ENCODE measurements at regions not wholly inside any gene's neighbourhood (a gene's known extent, or its start where the extent isn't known, plus 50 kb on each side); places are given as distances from the start of the nearest gene placed in this dataset.

DNA sequence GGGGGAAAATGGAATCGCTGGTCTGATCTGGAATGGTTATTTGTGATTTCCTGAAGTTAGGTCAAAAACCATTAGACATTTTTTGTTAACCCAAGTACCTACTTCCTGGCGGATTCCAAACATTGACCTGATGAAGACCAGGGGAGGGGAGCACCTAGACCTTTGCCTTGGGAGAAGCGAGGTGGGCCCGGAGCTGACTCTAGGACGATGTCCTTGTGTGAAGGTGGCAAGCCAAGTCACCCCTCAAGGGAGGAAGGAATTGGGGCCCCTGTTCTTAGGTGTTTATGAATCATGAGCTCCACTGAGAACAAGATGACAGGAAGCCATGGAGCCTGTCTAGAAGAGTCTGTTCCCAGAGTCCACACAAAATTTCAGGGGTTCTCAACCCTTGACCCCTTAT, 204.9 kb upstream of the FOXF1 start:
- Histone ChIP-seq H3K9me3 (ENCODE audit: control insufficient read depth in 2 of 2, insufficient read depth in 1 of 2, low read depth in 1 of 2, low read length in 1 of 2) (no peaks in the 10 kb centered on the region), H3K36me3 (ENCODE audit: control insufficient read depth in 3 of 3, insufficient read depth in 2 of 3, low read depth in 1 of 3, low read length in 3 of 3) (no peaks in the 10 kb centered on the region), H3K27me3 (ENCODE audit: control insufficient read depth in 3 of 3, insufficient read depth in 3 of 3, low read length in 3 of 3) (peaks cover 0 to 12% (median 0%) of the 10 kb centered on the region in 3 donors), H3K4me3 (ENCODE audit: low read depth in 1 of 3, low read length in 3 of 3) (no peak overlapping the region), H3K4me1 (ENCODE audit: control insufficient read depth in 3 of 3, insufficient read depth in 2 of 3, low read depth in 1 of 3, low read length in 2 of 3) (peaks cover 0 to 3% (median 0%) of the 10 kb centered on the region in 3 donors), H3K27ac (ENCODE audit: low read depth in 1 of 3, low read length in 2 of 3) (peak overlapping the region; percentile 34 to 87 (median 80))
- FAIRE-seq (no peak), DNase-seq (no peak)
- 76 to 86% (median 79%) methylated on average over 5 of the region's 5 CpGs for WGBS, 3 donors

DNA sequence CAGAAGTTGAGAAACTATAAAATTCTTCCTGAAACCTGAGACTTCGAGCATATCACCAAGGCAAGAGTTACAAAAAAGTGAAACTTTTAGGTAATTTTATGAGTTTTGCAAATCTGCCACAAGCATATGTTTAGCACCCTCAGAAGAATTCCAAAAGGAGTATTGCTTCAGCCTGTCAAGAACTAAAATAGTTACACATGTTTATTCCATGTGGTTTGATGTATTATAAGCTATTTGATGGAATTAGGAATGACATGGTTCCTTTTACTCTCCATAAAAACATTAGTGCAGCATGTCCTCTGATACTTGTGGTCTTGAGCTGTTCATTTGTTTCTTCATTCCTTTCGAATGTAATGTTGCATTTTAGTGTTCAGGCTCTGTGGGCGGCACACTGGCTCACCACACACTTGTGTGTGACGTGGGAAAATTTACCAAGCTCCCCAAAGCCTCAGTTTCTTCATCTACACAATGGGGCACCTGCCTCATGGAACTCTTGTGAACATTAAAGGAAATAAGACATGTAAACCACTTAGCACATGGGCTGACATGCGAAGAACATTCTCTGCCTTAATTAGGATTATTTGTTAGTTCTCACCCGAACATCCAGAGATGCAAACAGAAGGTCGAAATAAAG, 204.2 kb upstream of the FOXF1 start:
- peak overlapping the region in 1 of 3 donors; percentile 80 for H3K27ac ChIP-seq (ENCODE audit: low read depth in 1 of 3, low read length in 2 of 3)
- 62 to 73% (median 69%) methylated on average over 7 of the region's 7 CpGs for WGBS, 3 donors

DNA sequence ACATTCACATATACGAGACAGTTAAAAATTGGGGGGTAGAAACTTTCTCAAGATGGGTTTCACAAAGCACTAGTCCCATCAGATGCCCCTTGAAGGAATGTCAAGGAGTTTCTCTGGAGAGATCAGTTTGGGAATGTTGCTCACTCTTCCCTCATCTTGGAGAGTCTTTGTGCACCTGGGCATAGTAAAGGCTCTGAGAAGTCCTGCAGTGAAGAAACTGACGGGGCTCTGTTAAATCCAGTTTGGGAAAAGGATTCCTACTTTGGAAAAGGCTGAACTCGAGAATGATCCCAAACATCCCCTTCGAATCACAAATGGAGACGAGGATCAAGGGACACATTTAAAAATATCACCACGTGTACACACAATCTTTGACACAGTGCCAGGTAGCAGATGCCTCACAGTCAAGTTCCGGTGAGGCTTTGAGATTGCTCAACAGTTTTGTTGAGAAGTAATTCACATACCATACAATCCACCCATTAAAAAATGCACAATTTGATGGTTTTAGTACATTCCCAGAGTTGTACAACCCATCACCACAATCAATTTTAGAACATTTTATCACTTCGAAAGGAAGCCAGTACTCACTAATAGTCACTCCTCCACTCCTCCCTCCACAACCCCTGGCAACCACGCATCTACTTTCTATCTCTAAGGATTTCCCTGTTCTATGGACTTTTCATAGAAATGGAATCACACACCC, 203.4 kb upstream of the FOXF1 start:
- no peak for FAIRE-seq
- no peak overlapping the region for H3K4me3 ChIP-seq (ENCODE audit: low read depth in 1 of 3, low read length in 3 of 3)
- H3K27me3 ChIP-seq (ENCODE audit: control insufficient read depth in 3 of 3, insufficient read depth in 3 of 3, low read length in 3 of 3): peaks cover 0 to 5% (median 0%) of the 10 kb centered on the region in 3 donors
- no peaks in the 10 kb centered on the region for H3K36me3 ChIP-seq (ENCODE audit: control insufficient read depth in 3 of 3, insufficient read depth in 2 of 3, low read depth in 1 of 3, low read length in 3 of 3)
- H3K4me1 ChIP-seq (ENCODE audit: control insufficient read depth in 3 of 3, insufficient read depth in 2 of 3, low read depth in 1 of 3, low read length in 2 of 3): peaks cover 0 to 3% (median 0%) of the 10 kb centered on the region in 3 donors
- H3K27ac ChIP-seq (ENCODE audit: low read depth in 1 of 3, low read length in 2 of 3): peak overlapping the region in 2 of 3 donors; percentile 4 to 33
- no peaks in the 10 kb centered on the region for H3K9me3 ChIP-seq (ENCODE audit: control insufficient read depth in 2 of 2, insufficient read depth in 1 of 2, low read depth in 1 of 2, low read length in 1 of 2)
- no peak for DNase-seq
- 54 to 70% (median 60%) methylated on average over 9 of the region's 9 CpGs for WGBS, 3 donors

More for the DNA sequence above, 204.2 kb upstream of the FOXF1 start:
- H3K4me3 ChIP-seq (ENCODE audit: low read depth in 1 of 3, low read length in 3 of 3): no peak overlapping the region
- peaks cover 0 to 7% (median 0%) of the 10 kb centered on the region in 3 donors for H3K27me3 ChIP-seq (ENCODE audit: control insufficient read depth in 3 of 3, insufficient read depth in 3 of 3, low read length in 3 of 3)
- H3K4me1 ChIP-seq (ENCODE audit: control insufficient read depth in 3 of 3, insufficient read depth in 2 of 3, low read depth in 1 of 3, low read length in 2 of 3): peaks cover 0 to 3% (median 0%) of the 10 kb centered on the region in 3 donors
- no peak for DNase-seq
- H3K36me3 ChIP-seq (ENCODE audit: control insufficient read depth in 3 of 3, insufficient read depth in 2 of 3, low read depth in 1 of 3, low read length in 3 of 3): no peaks in the 10 kb centered on the region
- H3K9me3 ChIP-seq (ENCODE audit: control insufficient read depth in 2 of 2, insufficient read depth in 1 of 2, low read depth in 1 of 2, low read length in 1 of 2): no peaks in the 10 kb centered on the region
- no peak for FAIRE-seq

DNA sequence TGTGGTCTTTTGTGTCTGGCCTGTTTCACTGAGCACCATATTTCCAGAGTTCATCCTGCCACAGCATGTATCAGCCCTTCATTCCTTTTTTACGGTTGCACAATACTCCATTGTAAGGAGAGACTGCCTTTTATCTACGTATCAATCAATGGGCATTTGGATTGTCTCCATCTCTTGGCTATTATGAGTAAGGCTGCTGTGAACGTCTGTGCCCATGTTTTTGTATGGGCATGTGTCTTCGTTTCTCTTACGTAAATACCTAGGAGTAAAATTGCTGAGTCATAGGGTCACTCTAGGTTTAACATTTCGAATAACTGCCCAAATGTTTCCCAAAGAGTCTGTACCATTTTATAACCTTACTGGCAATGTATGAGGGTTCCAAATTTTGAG, 202.8 kb upstream of the FOXF1 start:
- no peaks in the 10 kb centered on the region for H3K9me3 ChIP-seq (ENCODE audit: control insufficient read depth in 2 of 2, insufficient read depth in 1 of 2, low read depth in 1 of 2, low read length in 1 of 2)
- no peak overlapping the region for H3K4me3 ChIP-seq (ENCODE audit: low read depth in 1 of 3, low read length in 3 of 3)
- H3K4me1 ChIP-seq (ENCODE audit: control insufficient read depth in 3 of 3, insufficient read depth in 2 of 3, low read depth in 1 of 3, low read length in 2 of 3): peaks cover 0 to 3% (median 0%) of the 10 kb centered on the region in 3 donors
- DNase-seq (no peak), FAIRE-seq (no peak)
- peak overlapping the region in 2 of 3 donors; percentile 4 to 33 for H3K27ac ChIP-seq (ENCODE audit: low read depth in 1 of 3, low read length in 2 of 3)
- H3K36me3 ChIP-seq (ENCODE audit: control insufficient read depth in 3 of 3, insufficient read depth in 2 of 3, low read depth in 1 of 3, low read length in 3 of 3): no peaks in the 10 kb centered on the region
- 46 to 67% (median 55%) methylated on average over 6 of the region's 6 CpGs for WGBS, 3 donors
- peaks cover 0 to 5% (median 0%) of the 10 kb centered on the region in 3 donors for H3K27me3 ChIP-seq (ENCODE audit: control insufficient read depth in 3 of 3, insufficient read depth in 3 of 3, low read length in 3 of 3)

DNA sequence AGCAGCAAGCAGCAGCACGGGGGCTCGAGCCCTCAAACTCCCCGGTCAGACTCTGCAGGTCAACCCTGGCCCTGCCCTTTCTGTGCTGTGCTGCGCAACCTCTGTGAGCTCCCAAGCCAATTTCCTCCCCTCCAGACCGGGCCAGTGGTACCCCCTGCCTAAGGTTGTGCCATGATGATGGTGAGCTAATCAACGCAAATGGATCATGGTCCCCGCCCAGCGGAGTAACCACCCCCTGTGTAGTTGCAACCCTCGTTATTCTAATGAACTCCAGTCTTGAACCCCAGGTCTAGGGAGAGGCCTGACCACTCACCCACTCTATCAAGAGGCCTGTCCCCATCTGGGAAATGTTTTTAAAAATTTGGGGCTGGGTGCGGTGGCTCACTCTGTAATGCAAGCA, 201.8 kb upstream of the FOXF1 start:
- Histone ChIP-seq H3K9me3 (ENCODE audit: control insufficient read depth in 2 of 2, insufficient read depth in 1 of 2, low read depth in 1 of 2, low read length in 1 of 2) (no peaks in the 10 kb centered on the region), H3K36me3 (ENCODE audit: control insufficient read depth in 3 of 3, insufficient read depth in 2 of 3, low read depth in 1 of 3, low read length in 3 of 3) (no peaks in the 10 kb centered on the region), H3K27ac (ENCODE audit: low read depth in 1 of 3, low read length in 2 of 3) (no peak overlapping the region), H3K27me3 (ENCODE audit: control insufficient read depth in 3 of 3, insufficient read depth in 3 of 3, low read length in 3 of 3) (peaks cover 0 to 3% (median 0%) of the 10 kb centered on the region in 3 donors), H3K4me1 (ENCODE audit: control insufficient read depth in 3 of 3, insufficient read depth in 2 of 3, low read depth in 1 of 3, low read length in 2 of 3) (peaks cover 0 to 2% (median 0%) of the 10 kb centered on the region in 3 donors), H3K4me3 (ENCODE audit: low read depth in 1 of 3, low read length in 3 of 3) (no peak overlapping the region)
- DNase-seq (no peak), FAIRE-seq (no peak)
- 69 to 82% (median 80%) methylated on average over 10 of the region's 10 CpGs for WGBS, 3 donors

DNA sequence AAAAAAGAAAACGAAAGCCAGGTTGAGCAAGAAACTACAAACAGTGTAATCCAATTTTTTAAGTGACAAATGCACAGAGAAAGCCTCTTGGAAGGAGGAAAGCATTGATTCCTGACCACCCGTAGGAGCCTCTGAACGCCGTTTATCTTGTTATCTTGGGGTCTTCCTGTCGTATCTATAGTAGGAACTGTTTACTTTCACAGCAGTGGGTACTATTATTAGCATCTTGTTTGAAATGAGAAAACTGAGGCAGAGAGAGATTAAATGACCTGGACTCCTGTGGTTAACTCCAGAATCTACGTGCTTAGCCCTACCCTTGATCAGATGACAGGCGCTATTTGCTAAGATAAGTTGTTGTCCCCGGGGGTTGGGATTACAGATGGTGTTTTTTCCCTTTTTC, 196.7 kb upstream of the FOXF1 start:
- Histone ChIP-seq H3K9me3 (ENCODE audit: control insufficient read depth in 2 of 2, insufficient read depth in 1 of 2, low read depth in 1 of 2, low read length in 1 of 2) (no peaks in the 10 kb centered on the region), H3K27me3 (ENCODE audit: control insufficient read depth in 3 of 3, insufficient read depth in 3 of 3, low read length in 3 of 3) (no peaks in the 10 kb centered on the region), H3K27ac (ENCODE audit: low read depth in 1 of 3, low read length in 2 of 3) (no peak overlapping the region), H3K4me1 (ENCODE audit: control insufficient read depth in 3 of 3, insufficient read depth in 2 of 3, low read depth in 1 of 3, low read length in 2 of 3) (no peaks in the 10 kb centered on the region), H3K4me3 (ENCODE audit: low read depth in 1 of 3, low read length in 3 of 3) (no peak overlapping the region), H3K36me3 (ENCODE audit: control insufficient read depth in 3 of 3, insufficient read depth in 2 of 3, low read depth in 1 of 3, low read length in 3 of 3) (no peaks in the 10 kb centered on the region)
- DNase-seq: no peak
- no peak for FAIRE-seq
- 22 to 37% (median 28%) methylated on average over 8 of the region's 8 CpGs for WGBS, 3 donors

DNA sequence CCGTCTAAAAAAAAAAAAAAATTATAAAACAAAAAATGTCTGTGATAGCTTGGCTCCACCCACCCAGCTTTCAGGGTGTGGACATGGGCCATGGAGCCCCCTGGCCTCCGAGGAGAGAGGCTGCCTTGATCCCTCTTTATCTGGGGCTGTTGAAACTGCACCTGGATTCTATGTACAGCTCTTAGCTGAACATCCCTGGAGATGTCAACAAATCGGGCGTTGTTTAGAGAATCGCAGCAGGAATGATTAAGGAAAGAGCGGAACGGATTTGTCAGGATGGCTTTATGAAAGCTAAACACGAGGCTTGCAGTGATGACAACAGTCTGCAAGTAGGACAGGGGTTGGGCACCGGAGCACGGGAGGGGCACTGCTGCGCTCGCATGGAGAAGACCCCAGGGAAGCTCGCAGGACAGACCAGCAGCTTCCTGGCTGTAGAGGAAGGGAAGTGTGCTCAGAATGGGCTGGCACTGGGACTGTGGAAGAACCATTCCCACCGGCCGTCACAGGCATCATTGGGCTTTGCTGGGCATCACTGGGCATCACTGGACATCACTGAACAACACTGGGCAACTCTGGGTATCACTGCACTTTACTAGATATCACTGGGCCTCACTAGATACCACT, 195.8 kb upstream of the FOXF1 start:
- H3K4me3 ChIP-seq (ENCODE audit: low read depth in 1 of 3, low read length in 3 of 3): no peak overlapping the region
- WGBS, 3 donors: 61 to 71% (median 67%) methylated on average over 15 of the region's 15 CpGs
- FAIRE-seq: no peak
- H3K27me3 ChIP-seq (ENCODE audit: control insufficient read depth in 3 of 3, insufficient read depth in 3 of 3, low read length in 3 of 3): peaks cover 0 to 2% (median 0%) of the 10 kb centered on the region in 3 donors
- no peaks in the 10 kb centered on the region for H3K4me1 ChIP-seq (ENCODE audit: control insufficient read depth in 3 of 3, insufficient read depth in 2 of 3, low read depth in 1 of 3, low read length in 2 of 3)
- H3K27ac ChIP-seq (ENCODE audit: low read depth in 1 of 3, low read length in 2 of 3): no peak overlapping the region
- no peak for DNase-seq
- no peaks in the 10 kb centered on the region for H3K36me3 ChIP-seq (ENCODE audit: control insufficient read depth in 3 of 3, insufficient read depth in 2 of 3, low read depth in 1 of 3, low read length in 3 of 3)
- H3K9me3 ChIP-seq (ENCODE audit: control insufficient read depth in 2 of 2, insufficient read depth in 1 of 2, low read depth in 1 of 2, low read length in 1 of 2): no peaks in the 10 kb centered on the region

DNA sequence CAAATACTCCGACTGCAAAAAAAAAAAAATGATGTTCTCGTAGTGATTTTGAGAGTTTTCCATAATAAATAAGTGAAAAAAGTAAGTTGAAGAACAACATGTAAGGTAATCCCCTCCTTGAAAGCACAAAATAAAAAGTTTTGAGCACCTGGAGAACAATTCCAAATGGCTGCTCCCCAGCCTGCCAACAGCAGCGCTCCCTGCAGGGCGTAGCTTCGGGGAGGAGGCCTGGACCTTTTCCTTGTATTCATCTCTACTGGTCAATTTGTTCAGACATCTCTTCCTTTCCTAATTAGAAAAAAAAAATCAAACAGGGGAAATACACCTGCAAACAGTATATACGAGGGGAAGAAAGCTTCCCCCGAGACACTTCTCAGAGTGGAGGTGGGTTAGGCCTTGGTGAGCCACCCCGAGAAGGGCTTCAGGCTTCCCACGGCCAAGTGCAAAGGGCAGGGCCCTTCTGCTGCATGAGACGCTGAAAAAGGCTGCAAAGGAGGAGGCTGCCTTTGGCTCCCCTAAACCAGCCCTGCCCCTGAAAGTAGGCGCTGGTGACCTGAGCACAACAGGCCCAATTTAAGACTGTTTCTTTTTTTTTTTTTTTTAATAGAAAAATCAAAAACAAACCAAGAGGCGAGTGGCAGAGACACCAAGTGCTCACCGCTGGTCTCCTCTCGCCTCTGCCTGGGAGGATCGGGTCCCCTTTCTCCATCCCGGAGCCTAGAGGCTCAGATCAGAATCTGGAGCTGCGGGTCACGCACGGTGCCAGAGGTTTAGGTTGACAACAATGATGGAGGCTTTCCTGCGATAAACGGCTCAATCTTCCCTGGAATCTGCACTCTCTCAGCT, 193.1 kb upstream of the FOXF1 start:
- WGBS, 3 donors: 73 to 81% (median 79%) methylated on average over 21 of the region's 21 CpGs
- DNase-seq (no peak), FAIRE-seq (no peak)
- H3K27ac ChIP-seq (ENCODE audit: low read depth in 1 of 3, low read length in 2 of 3): no peak overlapping the region
- H3K4me3 ChIP-seq (ENCODE audit: low read depth in 1 of 3, low read length in 3 of 3): no peak overlapping the region
- H3K36me3 ChIP-seq (ENCODE audit: control insufficient read depth in 3 of 3, insufficient read depth in 2 of 3, low read depth in 1 of 3, low read length in 3 of 3): no peaks in the 10 kb centered on the region
- H3K27me3 ChIP-seq (ENCODE audit: control insufficient read depth in 3 of 3, insufficient read depth in 3 of 3, low read length in 3 of 3): peaks cover 0 to 2% (median 0%) of the 10 kb centered on the region in 3 donors
- H3K4me1 ChIP-seq (ENCODE audit: control insufficient read depth in 3 of 3, insufficient read depth in 2 of 3, low read depth in 1 of 3, low read length in 2 of 3): no peaks in the 10 kb centered on the region
- no peaks in the 10 kb centered on the region for H3K9me3 ChIP-seq (ENCODE audit: control insufficient read depth in 2 of 2, insufficient read depth in 1 of 2, low read depth in 1 of 2, low read length in 1 of 2)
